Progenitor cell of endocrine pancreas (in vitro differentiated cells): ENCODE measurements at regions not wholly inside any gene's neighbourhood (a gene's known extent, or its start where the extent isn't known, plus 50 kb on each side); places are given as distances from the start of the nearest gene placed in this dataset.

Experiments
- DNase-seq: peaks from one replicate; pipeline ENCODE4 v3.0.0; 2021; ENCODE audit warnings: low spot score; ENCODE audit not compliant: unreplicated experiment
- H3K27ac Mint-ChIP-seq: 2 replicates; pipeline ENCODE4 v1.8.0; 2021; ENCODE audit warnings: mild to moderate bottlenecking, moderate library complexity, mixed read lengths
- H3K27me3 Mint-ChIP-seq: 2 replicates; pipeline ENCODE4 v1.8.0; 2021; ENCODE audit warnings: mixed read lengths
- H3K36me3 Mint-ChIP-seq: 2 replicates; pipeline ENCODE4 v1.8.0; 2022; ENCODE audit warnings: mixed read lengths; ENCODE audit not compliant: insufficient read depth
- H3K4me1 Mint-ChIP-seq: 2 replicates; pipeline ENCODE4 v1.8.0; 2021; ENCODE audit warnings: low read depth, mixed read lengths
- H3K4me3 Mint-ChIP-seq: 2 replicates; pipeline ENCODE4 v1.8.0; 2021; ENCODE audit warnings: low read depth, mild to moderate bottlenecking, moderate library complexity, mixed read lengths
- H3K9me3 Mint-ChIP-seq: 2 replicates; pipeline ENCODE4 v1.8.0; 2021; ENCODE audit warnings: low read depth, mixed read lengths
- TF ChIP-seq, protein P1 (sequence below): fragments of 200-600 bp; sonication (generic); IDR thresholded peaks from one replicate; pipeline ENCODE4 v1.5.0; 2021; ENCODE audit warnings: antibody characterized with exemption, mild to moderate bottlenecking; ENCODE audit not compliant: unreplicated experiment

- no peak for DNase-seq
- Mint-ChIP-seq H3K9me3 (peaks cover 3% of the 10 kb centered on the region), H3K4me1 (no peaks in the 10 kb centered on the region), H3K27ac (no peak overlapping the region), H3K36me3 (no peaks in the 10 kb centered on the region), H3K4me3 (no peak overlapping the region), H3K27me3 (no peaks in the 10 kb centered on the region)
- TF ChIP-seq, protein P1, sequence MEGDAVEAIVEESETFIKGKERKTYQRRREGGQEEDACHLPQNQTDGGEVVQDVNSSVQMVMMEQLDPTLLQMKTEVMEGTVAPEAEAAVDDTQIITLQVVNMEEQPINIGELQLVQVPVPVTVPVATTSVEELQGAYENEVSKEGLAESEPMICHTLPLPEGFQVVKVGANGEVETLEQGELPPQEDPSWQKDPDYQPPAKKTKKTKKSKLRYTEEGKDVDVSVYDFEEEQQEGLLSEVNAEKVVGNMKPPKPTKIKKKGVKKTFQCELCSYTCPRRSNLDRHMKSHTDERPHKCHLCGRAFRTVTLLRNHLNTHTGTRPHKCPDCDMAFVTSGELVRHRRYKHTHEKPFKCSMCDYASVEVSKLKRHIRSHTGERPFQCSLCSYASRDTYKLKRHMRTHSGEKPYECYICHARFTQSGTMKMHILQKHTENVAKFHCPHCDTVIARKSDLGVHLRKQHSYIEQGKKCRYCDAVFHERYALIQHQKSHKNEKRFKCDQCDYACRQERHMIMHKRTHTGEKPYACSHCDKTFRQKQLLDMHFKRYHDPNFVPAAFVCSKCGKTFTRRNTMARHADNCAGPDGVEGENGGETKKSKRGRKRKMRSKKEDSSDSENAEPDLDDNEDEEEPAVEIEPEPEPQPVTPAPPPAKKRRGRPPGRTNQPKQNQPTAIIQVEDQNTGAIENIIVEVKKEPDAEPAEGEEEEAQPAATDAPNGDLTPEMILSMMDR, result peak; percentile 24
Measured at GRCh38 chr16:76157629-76158028, 119.6 kb upstream of the CNTNAP4 start.

DNA sequence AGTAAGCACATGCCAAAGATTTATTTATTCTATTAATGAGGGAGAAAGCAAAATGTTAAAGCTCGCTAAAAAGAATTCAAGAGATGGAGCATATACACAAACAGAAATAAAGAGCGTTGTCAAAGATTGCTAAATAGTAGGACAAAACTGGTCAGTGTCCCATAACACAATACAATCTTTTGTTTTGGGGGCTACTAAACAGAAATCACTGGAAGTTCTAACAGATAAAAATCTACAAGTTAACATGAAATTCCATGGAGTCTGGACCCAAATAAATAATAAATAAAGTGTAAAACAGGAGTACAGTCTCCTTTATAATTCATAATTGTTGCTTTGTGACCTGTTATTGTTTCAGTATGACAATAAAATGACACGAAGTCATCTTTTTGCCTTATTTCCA, 115.2 kb upstream of the CNTNAP4 start:
- no peak overlapping the region for H3K27ac Mint-ChIP-seq
- TF ChIP-seq, protein P1, result no peak

GRCh38 chr16:76164970-76165558, 112.1 kb upstream of the CNTNAP4 start:
- Mint-ChIP-seq H3K4me3 (no peak overlapping the region), H3K9me3 (peaks cover 3% of the 10 kb centered on the region), H3K4me1 (peaks cover 5% of the 10 kb centered on the region), H3K36me3 (no peaks in the 10 kb centered on the region), H3K27me3 (no peaks in the 10 kb centered on the region), H3K27ac (no peak overlapping the region)
- no peak for DNase-seq
- TF ChIP-seq, protein P1, result no peak

More for the DNA sequence above, 115.2 kb upstream of the CNTNAP4 start:
- no peak for DNase-seq
- H3K27me3 Mint-ChIP-seq, result no peaks in the 10 kb centered on the region
- peaks cover 3% of the 10 kb centered on the region for H3K9me3 Mint-ChIP-seq
- H3K4me1 Mint-ChIP-seq, result peaks cover 5% of the 10 kb centered on the region
- H3K36me3 Mint-ChIP-seq, result no peaks in the 10 kb centered on the region
- no peak overlapping the region for H3K4me3 Mint-ChIP-seq

DNA sequence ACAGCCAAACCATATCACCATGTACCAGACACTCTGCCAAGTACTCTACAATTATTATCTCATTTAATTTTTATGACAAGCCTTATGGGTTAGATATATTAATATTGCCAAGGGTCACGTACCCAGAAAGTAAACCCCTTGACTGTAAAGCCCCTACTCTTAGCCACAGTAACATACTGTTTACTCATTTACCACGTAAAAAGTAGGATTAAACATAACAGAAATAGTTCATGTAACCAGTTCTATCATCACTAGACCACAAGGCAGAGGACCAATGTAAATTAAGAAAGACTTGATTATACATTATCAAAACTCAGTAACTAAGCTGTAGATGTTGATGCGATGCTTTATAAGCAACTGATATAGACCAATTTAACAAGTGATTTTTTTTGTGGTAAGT, 101.5 kb upstream of the CNTNAP4 start:
- Mint-ChIP-seq H3K27ac (no peak overlapping the region), H3K4me3 (no peak overlapping the region), H3K4me1 (no peaks in the 10 kb centered on the region), H3K27me3 (no peaks in the 10 kb centered on the region), H3K9me3 (peaks cover 15% of the 10 kb centered on the region), H3K36me3 (no peaks in the 10 kb centered on the region)
- DNase-seq, result no peak
- TF ChIP-seq, protein P1, result no peak

GRCh38 chr16:76176153-76176552, 101.0 kb upstream of the CNTNAP4 start:
- H3K27ac Mint-ChIP-seq, result no peak overlapping the region
- peaks cover 12% of the 10 kb centered on the region for H3K9me3 Mint-ChIP-seq
- no peak for DNase-seq
- TF ChIP-seq, protein P1, result no peak
- no peak overlapping the region for H3K4me3 Mint-ChIP-seq
- no peaks in the 10 kb centered on the region for H3K4me1 Mint-ChIP-seq
- H3K27me3 Mint-ChIP-seq, result no peaks in the 10 kb centered on the region
- no peaks in the 10 kb centered on the region for H3K36me3 Mint-ChIP-seq
